ENCODE measurements at regions not wholly inside any gene's neighbourhood (a gene's known extent, or its start where the extent isn't known, plus 50 kb on each side); places are given as distances from the start of the nearest gene placed in this dataset.
"Not testable (repeated sequence)": the region's sequence is repeated elsewhere in the genome, so short reads cannot be mapped to it uniquely, and the experiment has no call there.

DNA sequence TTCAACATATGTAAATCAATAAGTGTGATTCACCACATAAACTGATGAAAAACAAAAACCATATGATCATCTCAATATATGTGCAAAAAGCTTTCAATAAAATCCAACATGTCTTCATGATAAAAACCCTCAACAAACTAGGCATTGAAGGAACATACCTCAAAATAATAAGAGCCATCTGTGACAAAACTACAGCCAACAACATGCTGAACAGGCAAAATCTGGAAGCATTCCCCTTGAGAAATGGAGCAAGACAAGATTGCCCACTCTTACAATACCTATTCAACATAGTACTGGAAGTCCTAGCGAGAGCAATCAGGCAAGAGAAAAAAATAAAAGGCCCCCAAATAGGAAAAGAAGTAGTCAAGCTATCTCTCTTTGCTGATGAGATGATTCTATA lies 76.5 kb downstream of the OTOR start:
- Histone ChIP-seq H2AFZ (ENCODE audit: low read depth, low read length) (no peak overlapping the region), H3K4me3 (ENCODE audit: low read length) (no peak overlapping the region), H4K20me1 (ENCODE audit: insufficient read depth) (no peaks in the 10 kb centered on the region), H3K27me3 (ENCODE audit: insufficient read depth, low read depth, low read length) (no peaks in the 10 kb centered on the region), H3K4me2 (ENCODE audit: low read length) (no peak overlapping the region), H3F3A (ENCODE audit: insufficient read depth, low read length, poor library complexity, severe bottlenecking) (no peaks in the 10 kb centered on the region), H3K36me3 (ENCODE audit: insufficient read depth, low read length) (no peaks in the 10 kb centered on the region), H3K9me3 (ENCODE audit: low read length) (no peaks in the 10 kb centered on the region), H3K79me2 (replicated peaks; ENCODE audit: insufficient read depth, low read length) (no peaks in the 10 kb centered on the region), H3K9ac (ENCODE audit: low read length) (no peak overlapping the region), H3K9me2 (ENCODE audit: insufficient read depth, low read length) (no peaks in the 10 kb centered on the region), H3K27ac (ENCODE audit: low read length) (no peak overlapping the region)
- no peak for TF ChIP-seq SMC3 (conservative IDR thresholded peaks at IDR 0.05; ENCODE audit: poor library complexity)
- no peak for TF ChIP-seq MXI1 (conservative IDR thresholded peaks at IDR 0.05; ENCODE audit: poor library complexity, severe bottlenecking)

DNA sequence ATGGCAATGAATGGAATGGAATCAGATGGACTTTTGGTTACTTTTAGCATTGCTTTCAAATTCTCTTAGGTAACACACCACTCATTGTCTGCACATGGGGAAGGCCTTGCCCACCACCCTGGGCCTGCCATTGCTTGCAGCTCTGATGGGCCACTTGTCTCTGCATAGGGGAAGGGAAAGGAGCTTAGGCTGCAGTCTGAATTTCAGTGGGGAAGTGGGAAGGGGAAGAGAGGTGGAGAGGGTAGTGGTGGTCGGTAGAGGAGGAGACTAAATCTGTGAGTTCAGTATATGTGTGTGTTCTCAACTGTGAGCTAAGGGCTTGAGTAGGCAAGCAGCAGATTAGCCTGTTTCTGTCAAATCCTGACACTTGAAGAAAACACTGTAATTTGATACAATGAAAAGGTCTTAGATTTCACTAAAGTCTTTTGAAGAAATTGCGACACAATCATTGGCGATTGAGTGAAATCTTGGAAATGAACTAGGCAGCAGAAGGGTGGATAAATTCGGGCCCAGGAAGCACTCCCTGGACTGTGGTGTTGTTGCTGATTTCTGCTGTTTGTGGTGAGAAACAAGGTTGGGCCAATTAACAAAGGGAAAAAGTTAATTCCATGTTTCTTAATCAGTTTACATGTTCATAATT lies 80.6 kb downstream of the OTOR start:
- Histone ChIP-seq H2AFZ (ENCODE audit: low read depth, low read length) (no peak overlapping the region), H3K4me3 (ENCODE audit: low read length) (no peak overlapping the region)

DNA sequence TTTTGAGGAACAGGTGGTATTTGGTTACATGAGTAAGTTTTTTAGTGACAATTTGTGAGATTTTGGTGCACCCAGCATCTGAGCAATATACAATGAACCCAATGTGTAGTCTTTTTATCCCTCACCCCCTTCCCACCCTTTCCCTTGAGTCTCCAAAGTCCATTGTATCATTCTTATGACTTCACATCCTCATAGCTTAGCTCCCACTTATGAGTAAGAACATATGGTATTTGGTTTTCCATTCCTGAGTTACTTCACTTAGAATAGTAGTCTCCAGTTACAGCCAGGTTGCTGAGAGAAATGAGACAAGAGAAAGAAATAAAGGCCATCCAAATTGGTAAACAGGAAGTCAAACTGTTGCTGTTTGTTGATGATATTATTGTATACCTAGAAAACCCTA lies 87.5 kb downstream of the OTOR start:
- not testable (repeated sequence) for H3K9me2 ChIP-seq (ENCODE audit: insufficient read depth, low read length); H3K36me3 ChIP-seq (ENCODE audit: insufficient read depth, low read length); H3K27me3 ChIP-seq (ENCODE audit: insufficient read depth, low read depth, low read length); H3F3A ChIP-seq (ENCODE audit: insufficient read depth, low read length, poor library complexity, severe bottlenecking); H3K4me2 ChIP-seq (ENCODE audit: low read length); H3K4me3 ChIP-seq (ENCODE audit: low read length); H2AFZ ChIP-seq (ENCODE audit: low read depth, low read length); H3K79me2 ChIP-seq (replicated peaks; ENCODE audit: insufficient read depth, low read length); H4K20me1 ChIP-seq (ENCODE audit: insufficient read depth); H3K9me3 ChIP-seq (ENCODE audit: low read length); H3K27ac ChIP-seq (ENCODE audit: low read length); H3K9ac ChIP-seq (ENCODE audit: low read length)

More for the DNA sequence above, 80.6 kb downstream of the OTOR start:
- Histone ChIP-seq H4K20me1 (ENCODE audit: insufficient read depth) (no peaks in the 10 kb centered on the region), H3K36me3 (ENCODE audit: insufficient read depth, low read length) (no peaks in the 10 kb centered on the region), H3K4me2 (ENCODE audit: low read length) (no peak overlapping the region), H3K9ac (ENCODE audit: low read length) (no peak overlapping the region), H3K27me3 (ENCODE audit: insufficient read depth, low read depth, low read length) (no peaks in the 10 kb centered on the region), H3K9me2 (ENCODE audit: insufficient read depth, low read length) (no peaks in the 10 kb centered on the region), H3K27ac (ENCODE audit: low read length) (no peak overlapping the region), H3K79me2 (replicated peaks; ENCODE audit: insufficient read depth, low read length) (no peaks in the 10 kb centered on the region), H3K9me3 (ENCODE audit: low read length) (no peaks in the 10 kb centered on the region), H3F3A (ENCODE audit: insufficient read depth, low read length, poor library complexity, severe bottlenecking) (no peaks in the 10 kb centered on the region)
- TF ChIP-seq EZH2 (IDR thresholded peaks at IDR 0.05; ENCODE audit: borderline replicate concordance, insufficient read depth, low read length, poor library complexity, severe bottlenecking) (no peak), MXI1 (conservative IDR thresholded peaks at IDR 0.05; ENCODE audit: poor library complexity, severe bottlenecking) (no peak), RAD21 (conservative IDR thresholded peaks at IDR 0.05) (no peak), TAF1 (IDR thresholded peaks at IDR 0.05; ENCODE audit: low read depth) (no peak), EP300 (conservative IDR thresholded peaks at IDR 0.05; ENCODE audit: poor library complexity, severe bottlenecking) (no peak), SMC3 (conservative IDR thresholded peaks at IDR 0.05; ENCODE audit: poor library complexity) (no peak), POLR2AphosphoS5 (IDR thresholded peaks at IDR 0.05) (no peak)
- TF ChIP-seq, protein P1, sequence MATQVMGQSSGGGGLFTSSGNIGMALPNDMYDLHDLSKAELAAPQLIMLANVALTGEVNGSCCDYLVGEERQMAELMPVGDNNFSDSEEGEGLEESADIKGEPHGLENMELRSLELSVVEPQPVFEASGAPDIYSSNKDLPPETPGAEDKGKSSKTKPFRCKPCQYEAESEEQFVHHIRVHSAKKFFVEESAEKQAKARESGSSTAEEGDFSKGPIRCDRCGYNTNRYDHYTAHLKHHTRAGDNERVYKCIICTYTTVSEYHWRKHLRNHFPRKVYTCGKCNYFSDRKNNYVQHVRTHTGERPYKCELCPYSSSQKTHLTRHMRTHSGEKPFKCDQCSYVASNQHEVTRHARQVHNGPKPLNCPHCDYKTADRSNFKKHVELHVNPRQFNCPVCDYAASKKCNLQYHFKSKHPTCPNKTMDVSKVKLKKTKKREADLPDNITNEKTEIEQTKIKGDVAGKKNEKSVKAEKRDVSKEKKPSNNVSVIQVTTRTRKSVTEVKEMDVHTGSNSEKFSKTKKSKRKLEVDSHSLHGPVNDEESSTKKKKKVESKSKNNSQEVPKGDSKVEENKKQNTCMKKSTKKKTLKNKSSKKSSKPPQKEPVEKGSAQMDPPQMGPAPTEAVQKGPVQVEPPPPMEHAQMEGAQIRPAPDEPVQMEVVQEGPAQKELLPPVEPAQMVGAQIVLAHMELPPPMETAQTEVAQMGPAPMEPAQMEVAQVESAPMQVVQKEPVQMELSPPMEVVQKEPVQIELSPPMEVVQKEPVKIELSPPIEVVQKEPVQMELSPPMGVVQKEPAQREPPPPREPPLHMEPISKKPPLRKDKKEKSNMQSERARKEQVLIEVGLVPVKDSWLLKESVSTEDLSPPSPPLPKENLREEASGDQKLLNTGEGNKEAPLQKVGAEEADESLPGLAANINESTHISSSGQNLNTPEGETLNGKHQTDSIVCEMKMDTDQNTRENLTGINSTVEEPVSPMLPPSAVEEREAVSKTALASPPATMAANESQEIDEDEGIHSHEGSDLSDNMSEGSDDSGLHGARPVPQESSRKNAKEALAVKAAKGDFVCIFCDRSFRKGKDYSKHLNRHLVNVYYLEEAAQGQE (IDR thresholded peaks at IDR 0.05; ENCODE audit: borderline replicate concordance): no peak
- TF ChIP-seq, protein P2, sequence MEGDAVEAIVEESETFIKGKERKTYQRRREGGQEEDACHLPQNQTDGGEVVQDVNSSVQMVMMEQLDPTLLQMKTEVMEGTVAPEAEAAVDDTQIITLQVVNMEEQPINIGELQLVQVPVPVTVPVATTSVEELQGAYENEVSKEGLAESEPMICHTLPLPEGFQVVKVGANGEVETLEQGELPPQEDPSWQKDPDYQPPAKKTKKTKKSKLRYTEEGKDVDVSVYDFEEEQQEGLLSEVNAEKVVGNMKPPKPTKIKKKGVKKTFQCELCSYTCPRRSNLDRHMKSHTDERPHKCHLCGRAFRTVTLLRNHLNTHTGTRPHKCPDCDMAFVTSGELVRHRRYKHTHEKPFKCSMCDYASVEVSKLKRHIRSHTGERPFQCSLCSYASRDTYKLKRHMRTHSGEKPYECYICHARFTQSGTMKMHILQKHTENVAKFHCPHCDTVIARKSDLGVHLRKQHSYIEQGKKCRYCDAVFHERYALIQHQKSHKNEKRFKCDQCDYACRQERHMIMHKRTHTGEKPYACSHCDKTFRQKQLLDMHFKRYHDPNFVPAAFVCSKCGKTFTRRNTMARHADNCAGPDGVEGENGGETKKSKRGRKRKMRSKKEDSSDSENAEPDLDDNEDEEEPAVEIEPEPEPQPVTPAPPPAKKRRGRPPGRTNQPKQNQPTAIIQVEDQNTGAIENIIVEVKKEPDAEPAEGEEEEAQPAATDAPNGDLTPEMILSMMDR (IDR thresholded peaks at IDR 0.05; ENCODE audit: poor library complexity, severe bottlenecking): no peak
